ENCODE measurements at regions not wholly inside any gene's neighbourhood (a gene's known extent, or its start where the extent isn't known, plus 50 kb on each side); places are given as distances from the start of the nearest gene placed in this dataset.
A peak's percentile ranks its signal among the peaks of the same experiment; 100 is the strongest.
"Not testable (repeated sequence)": the region's sequence is repeated elsewhere in the genome, so short reads cannot be mapped to it uniquely, and the experiment has no call there.

DNA sequence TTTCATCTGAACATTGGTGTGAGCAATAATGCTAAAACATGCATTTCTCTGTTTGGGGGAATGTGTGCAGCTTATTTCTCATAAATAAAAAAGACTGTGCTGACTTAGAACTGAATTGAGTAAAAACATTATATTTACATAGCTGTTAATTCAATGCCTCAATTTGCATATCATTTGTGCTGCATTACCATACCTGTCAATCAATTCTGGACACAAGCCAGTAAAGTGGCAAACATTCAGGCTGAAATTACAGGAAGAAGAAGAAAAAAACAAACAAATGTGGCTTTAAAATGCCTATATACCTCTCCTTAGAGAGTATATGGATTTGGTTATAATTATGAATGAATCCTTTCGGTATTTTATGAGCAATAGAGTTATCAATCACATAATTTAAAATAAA lies 380.1 kb upstream of the GBE1 start:
- DNase-seq, result no peak

DNA sequence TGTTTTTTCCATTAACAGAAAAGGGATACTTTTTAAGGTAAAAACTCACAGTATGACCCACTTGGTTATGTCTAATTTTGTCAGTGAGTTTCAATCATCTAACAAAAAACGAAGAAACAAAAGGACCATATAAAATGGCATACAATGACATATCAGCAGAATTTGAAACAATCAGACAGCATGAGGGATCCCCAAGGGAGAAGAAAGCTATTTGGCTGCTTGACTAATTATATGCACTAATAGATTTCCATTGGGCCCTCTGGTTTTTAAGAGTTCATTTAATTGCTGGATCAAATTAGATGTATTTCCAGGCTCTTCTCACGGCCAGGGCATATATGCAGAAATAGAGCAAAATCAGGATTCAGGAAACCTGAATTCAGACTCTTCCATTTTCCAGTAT lies 376.4 kb upstream of the GBE1 start:
- no peak for DNase-seq

DNA sequence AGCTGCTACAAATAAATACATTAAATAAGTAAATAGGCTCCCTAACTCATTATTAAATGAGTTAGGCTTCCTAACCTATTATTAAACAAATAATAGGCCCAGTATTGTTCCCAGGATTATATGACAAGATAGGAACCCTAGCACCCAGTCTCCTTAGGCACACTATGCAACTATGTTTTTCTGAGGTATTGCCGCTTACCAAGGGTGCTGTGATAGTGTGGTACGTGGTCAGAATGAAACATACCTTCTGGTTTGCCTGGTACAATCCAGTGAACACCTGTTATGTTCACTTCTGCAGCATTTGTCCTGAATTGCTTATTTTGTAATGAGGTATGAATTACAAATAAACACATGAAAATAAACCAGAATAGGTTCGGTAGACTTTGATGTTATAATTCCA lies 375.6 kb upstream of the GBE1 start:
- DNase-seq, result no peak

DNA sequence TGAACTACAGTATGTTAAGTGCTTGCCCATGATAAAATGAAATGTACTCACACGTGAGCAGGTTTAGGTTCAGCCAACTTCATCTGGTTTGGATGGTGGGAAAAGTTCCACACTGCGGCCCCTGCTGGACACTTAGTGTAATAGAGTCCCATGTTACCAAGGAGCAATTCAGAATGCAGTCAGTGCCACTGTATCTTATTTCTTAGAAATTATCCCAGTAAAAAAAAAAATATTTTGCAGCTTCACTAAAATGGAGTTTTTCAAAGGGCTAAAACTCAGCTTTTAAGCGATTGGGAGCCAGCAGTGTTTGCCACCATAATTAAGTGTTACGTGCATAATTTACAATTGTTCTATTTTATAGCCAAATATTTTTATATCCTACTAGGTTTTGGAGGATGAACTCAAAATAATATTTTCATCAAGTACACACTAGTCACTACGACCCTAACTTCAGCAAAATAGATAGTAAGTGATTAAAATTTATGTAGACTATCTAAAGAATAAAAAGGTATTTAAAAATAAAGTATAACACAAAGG lies 371.7 kb upstream of the GBE1 start:
- peak; percentile 68 to 71 (median 70) for DNase-seq

DNA sequence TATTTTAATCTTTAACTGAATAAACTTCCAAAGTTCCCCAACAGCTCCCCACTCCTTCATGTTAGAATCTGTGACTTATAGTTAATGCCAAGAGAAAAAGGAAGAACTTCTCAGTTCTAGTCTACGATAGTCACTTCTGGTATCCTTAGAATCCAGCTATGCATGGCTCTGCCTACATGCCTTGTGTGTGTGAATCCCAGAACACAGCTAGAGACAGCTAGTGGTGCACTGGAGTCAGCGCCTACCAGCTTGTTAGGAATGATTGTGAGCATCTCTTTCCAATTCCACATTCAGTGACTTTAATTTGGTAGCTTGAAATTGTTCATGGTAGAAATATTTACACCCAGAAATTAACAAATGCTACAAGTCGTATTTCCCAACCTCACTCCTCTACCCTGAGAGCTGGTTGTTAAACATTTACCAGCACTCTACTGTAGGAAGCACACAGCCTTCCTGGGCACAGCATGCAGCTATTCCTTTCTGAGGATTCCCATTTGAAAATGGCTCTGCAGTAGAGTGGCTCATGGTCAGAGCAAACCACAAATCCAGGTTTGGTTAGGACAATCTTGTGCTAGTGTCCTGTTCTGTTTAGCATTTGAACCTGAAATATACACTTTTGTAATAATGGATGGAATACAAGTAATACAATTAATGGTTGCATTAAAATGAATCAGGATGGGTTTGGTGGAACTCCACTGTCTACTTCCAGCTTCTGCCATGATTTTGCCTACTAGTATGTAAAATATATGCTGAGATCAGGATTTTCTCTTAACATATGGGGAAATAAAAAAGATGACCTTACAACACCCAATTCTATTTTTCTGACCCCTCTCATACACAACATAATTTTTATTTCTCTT lies 371.0 kb upstream of the GBE1 start:
- DNase-seq, result no peak

DNA sequence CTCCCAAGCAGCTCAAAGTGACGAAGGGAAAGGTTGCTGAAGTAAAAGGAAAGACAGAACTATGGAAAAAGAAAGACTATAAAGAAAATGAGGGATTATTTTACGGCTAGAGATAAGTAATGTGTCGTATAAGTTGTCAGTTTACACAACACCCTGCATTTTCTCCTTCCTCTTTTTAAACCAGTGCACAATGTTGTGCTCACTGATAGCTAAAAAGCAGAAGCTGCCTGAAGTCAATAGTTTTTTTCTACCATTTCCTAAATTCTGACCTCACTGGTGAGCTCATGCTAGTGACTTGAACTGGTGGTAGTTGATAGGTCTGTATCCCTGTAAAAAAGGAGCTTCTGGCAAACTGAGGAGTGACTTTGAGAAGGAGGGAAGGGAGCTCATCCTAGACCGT lies 368.6 kb upstream of the GBE1 start:
- peak; percentile 71 to 90 (median 90) for DNase-seq

DNA sequence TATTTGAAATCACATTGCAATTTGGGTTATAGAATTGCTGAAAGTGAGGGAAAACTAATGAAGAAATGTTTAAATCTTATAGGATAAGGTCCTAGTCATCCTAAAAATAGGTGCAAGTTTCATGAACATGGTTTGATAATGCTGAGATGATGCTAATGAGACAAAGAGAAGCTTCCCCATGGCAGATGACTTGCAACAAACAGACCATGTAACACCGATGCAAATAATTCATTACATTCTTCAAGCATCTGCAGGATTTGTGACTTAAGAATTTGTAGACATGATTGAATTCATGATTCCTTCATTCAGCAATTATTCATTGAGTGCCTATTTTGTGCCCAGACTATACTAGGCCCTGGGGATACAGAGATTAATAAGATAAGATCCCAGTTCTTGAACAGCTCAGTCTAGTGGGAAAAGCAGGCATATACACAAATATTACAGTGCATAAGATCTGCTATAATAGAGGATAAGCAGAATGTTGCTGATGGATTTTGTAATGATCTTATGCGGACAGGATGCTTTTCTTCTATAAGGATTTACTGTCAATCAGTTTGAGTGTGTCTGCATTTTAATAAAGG lies 367.9 kb upstream of the GBE1 start:
- DNase-seq, result no peak

DNA sequence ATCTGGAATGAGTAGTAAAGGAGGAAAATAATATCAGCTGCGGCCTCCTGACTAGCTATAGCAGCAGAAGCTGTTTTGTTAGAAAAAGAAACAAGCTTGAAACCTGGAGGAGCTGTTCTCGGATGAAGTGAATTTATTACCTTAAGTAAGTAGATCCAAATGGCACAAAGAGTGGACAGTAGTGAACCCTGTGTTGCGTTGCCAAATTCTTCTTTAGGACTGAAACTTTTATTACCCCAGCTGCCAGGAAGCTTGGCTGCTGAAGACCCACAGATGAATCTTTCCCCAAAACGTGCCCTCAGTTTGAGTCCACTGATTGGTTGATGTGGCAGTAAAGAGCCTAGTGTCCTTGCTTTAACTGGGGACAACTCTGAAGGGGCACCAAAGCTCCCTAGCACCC lies 366.8 kb upstream of the GBE1 start:
- no peak for DNase-seq

DNA sequence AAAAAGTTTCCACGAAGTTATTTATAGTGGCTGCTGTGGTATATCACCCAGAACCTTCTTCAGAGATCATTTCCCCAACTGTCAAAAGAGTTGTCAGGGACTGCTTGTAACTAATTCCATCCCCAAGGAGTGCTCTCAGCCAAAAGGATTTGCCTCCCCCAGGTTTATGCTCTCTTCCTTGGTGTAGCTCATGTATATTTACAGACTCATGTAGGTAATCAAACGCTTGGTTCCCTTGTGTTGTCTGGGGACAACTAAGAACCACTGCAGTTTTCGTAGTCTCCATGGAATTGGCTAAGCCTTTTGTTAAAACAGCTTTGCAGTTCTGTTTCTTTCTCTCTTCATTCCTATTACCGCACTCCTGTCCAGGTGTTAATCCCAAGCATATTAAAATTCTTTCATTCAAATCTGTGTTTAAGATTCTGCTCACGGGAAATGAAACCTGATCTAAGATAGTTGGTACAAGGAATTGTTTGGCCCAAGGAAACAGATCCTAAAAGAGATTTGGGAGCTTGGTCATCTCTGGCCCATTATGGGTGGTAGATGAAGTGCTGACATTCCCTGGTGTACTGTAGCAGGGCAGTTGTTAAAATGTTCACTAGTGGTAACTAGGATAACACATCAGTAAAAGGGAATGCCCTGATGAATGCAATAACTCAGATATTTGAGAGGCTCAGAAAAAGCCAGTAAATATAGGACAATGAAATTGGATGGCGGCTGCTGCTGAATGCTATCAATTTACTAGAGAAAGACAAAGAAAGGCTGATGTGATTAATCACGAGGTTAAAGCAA lies 361.3 kb upstream of the GBE1 start:
- no peak for DNase-seq

DNA sequence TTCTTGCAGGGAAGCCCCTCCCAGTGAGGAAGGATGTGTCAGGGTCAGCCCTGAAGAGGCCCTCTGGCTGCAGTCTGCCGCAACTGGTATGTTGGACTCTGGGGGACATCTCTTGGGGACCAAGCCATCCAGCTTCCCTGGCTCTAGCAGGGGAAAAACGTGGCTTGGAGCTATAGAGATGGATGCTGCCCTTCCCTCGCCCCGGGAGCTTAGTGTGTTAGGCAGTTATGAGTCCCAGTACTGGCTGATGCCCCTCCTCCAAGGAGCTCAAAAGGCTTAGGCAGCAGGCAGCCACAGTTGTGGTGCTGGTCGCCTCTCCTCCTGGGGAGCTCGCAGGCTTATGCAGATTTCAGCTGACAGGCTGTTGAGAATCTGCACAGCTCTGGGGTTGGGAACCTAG lies 353.1 kb upstream of the GBE1 start:
- DNase-seq, result no peak

DNA sequence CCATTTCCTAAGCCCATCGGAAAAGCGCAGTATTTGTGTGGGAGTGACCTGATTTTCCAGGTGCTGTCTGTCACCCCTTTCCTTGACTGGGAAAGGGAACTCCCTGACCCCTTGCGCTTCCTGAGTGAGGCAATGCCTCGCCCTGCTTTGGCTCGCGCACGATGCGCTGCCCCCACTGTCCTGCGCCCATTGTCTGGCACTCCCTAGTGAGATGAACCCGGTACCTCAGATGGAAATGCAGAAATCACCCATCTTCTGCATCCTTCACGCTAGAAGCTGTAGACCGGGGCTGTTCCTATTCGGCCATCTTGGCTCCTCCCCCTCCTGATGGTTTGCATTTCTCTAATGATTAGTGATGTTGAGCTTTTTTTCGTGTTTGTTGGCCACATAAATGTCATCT lies 349.3 kb upstream of the GBE1 start:
- not testable (repeated sequence) for DNase-seq

DNA sequence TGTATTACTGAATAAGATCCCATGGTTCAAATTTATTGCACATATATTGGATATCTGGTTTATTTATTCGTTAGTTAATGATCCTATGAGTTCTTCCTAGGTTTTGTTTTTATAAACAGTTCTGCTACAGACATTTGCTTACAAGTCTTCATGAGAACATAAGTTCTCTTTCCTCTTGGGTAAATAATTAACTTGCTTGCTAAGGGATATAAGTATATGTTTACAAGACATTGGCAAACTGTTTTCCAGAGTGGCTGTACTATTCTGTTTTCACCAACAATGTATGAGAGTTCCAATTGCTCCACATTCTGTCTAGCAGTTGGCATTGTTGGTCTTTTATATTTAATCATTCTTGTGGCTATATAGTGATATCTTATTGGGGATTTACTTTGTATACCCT lies 341.8 kb upstream of the GBE1 start:
- no peak for DNase-seq

DNA sequence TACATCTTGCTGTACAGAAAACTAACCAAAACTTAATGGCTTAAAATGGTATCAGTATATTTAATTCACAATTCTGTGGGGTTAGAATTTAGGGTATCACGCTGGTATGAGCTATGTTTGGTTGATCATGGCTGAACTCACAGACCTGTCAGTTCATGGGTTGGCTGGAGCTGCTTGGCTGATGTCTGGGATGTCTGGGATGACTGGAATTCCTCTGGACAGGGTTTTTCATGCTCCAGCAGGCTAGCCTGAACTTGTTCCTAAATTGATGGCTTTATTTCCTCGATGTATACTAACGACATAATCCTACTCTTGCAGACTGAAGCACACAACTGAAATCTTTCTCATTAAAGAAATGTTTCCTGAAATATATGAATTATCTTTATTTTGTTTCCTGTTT lies 338.9 kb upstream of the GBE1 start:
- DNase-seq, result no peak

DNA sequence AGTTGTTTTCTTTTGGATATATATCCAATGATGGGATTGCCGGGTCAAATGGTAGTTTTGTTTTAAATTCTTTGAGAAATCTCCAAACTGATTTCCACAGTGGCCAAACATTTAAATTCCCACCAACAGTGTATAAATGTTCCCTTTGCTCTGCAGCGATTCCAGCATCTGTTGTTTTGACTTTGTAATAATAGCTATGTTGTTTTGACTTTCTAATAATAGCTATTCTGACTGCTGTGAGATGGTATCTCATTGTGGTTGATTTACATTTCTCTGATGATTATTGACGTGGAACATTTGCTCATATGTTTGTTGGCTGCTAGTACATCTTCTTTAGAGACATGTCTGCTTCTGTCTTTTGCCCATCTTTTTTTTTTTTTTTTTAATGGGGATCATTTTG lies 332.2 kb upstream of the GBE1 start:
- DNase-seq, result no peak

DNA sequence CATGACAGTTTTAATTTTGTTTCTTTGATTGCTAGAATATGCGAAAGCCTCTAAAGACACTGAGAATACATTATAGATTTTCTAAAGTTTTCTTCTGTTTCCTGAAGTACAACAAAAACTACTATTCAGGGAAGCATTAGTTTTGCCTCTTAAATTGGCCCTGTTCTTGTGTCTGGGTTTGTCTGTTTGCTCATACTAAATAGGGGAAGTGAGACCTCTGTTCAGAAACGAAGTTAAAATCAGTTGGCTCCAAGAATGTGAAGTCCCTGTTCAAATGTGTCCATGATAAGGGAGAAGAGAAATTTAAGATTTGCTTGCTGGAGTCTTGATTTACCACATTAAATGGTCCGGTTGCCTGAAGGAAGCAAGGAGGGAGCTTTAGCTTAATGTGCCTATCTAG lies 327.3 kb upstream of the GBE1 start:
- DNase-seq, result peak in 2 of 3 donors; percentile 5 to 29

DNA sequence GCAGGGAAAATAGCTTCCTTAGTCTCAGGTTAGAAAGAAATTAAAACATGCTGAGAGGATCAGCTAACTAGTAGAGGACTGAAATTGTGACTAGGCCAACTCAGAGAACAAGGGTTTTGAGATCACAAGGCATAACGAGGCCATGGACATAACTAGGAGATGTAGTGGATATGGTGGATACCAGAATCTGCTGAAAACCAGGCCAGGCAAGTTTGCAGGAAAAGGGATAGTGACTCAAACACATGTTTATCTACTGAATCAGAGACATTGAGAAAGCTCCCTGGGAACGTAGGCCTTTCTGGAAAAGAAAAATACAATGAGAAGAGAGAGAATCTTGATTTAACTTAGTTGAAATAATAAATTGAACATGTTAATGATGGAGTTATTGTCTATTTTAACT lies 326.5 kb upstream of the GBE1 start:
- DNase-seq, result no peak

DNA sequence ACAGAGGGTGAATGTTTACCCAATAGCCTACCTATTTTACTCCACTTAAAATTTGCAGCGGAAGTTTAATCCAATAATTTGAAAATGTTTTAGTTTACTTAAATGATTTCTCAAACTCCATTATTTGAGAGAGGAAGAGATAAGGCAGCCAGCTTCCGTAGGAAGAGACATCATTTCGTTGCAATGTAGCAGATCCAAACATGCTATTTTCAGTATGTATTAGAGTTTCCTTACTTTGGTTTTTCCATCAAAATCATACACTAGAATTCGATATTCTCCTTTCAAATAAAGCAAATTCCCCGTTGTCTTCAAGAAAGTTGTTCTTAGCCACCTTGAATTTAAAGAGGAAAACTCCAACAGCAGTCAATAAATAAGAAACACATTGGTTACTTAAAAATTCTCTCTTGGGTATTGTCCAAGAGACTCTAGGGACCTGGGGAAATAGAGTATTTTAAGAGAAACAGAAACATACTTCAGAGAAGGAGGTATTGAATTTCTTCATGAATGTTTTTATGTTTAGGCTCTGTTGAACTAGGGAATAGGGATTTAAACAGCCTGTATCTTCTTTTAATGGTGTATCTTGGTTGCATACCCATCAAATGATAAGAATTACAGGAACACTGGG lies 324.5 kb upstream of the GBE1 start:
- DNase-seq, result no peak

DNA sequence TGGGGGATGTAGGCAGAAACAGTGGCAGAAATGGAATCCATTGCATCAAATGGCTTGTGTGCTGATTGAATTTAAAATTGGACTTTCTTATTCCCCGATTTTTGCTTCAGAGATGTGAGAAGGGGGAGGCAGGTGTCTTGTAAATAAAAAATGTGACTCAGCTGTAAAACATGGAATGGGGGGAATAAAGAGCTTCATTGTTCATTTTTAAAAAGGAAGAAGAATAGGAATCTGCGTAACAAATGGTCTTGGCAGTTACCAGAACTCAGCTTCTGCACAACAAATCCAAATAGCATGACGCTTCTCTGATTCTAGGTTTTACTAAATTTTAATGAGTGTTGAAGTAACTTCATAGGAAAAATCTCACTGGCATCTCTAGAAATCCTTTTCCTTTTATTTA lies 323.9 kb upstream of the GBE1 start:
- no peak for DNase-seq

DNA sequence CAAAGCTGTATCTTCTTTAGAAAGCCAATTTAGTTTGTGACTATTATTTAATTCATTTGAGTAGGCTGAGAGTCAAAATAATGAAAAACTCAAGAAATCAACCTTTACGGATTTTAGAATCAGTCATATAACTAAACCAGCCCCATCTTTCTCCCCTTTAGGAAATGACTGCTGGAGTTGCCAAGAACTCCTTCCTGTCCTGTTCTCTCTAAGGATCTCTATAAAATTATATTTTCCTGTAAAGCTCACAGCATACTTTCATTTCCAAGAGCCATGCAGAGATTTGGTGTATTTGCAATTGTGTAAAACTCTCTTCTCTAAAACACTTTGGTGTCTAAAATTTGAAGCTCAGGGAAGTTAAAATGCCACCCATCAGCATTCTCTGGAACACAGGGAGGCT lies 323.4 kb upstream of the GBE1 start:
- DNase-seq, result no peak

DNA sequence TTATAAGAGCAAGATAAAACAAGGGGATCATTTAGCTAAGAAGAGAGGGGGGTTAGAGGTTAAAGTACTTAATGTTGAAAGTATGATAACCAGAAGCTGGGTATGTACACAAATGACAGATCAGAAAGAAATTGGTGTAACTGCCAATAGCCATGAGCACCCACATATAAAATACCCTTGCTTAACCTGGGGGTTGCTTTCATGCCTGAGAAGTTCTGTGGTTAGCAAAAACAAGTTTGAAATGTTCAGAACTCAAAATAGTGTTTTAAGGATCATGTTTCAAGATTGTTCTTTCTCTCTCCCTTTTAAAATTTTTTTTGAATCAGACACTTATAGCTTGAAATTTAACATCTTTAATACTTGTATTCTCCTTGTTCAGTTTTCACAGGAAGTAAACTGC lies 321.4 kb upstream of the GBE1 start:
- DNase-seq, result no peak

DNA sequence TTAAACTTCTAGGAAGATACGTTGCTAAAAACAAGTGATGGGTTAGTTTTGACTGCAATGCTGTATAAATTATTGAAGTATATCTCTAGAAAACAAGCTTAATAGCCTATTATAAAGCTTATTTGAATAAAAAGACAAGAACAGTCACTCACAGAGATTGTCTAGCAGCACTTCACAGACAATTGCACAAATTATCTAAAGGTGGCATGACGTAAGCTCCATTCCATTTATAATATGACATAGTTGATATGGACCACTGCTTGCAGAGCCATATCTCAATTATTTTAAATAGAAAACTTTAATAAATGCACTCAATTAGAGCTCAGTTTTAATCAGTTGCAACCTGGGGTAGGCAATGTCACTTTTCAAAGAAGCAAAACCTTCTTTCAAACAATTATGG lies 319.9 kb upstream of the GBE1 start:
- no peak for DNase-seq

DNA sequence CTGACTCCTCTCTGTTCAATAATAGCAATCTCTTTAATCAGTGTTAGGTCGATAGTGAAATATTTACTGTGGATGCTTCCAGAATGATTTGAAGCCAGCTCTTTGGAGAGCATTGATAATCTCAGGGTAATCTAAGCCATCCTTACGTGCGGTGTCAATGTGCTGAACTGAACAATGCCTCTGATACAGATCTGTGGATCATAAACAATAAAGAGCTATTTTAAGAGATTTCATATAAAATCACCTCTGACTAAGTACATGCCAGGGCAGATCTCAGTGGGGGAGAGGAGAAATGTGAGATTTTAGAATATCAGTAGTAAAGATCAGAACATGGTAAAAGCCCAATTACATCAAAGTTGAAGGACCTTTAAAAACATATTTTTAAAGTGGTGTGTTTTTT lies 319.3 kb upstream of the GBE1 start:
- no peak for DNase-seq

DNA sequence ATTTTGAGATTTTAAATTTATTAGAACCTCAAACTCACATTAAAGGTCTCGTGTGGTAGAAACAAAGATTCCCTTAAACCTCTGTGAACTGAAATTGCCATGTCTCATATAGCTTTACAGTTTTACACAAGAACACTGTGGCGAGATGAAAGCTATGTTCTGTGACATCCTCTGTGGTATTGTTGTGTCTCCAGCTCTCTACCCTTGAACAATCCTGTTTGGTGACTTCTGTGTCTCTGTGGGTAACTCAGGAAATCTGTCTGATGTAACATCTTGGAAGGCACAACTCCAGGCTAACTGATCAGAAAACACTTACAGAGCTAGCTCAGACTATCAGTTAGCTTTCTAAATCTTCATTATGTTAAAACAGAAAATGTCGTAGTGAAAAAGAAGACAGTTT lies 318.8 kb upstream of the GBE1 start:
- DNase-seq, result no peak

Data from suppressor macrophage treated with lipopolysaccharide for 1 hour (primary cell).